Spleen (tissue), 7 donors: ENCODE measurements at regions not wholly inside any gene's neighbourhood (a gene's known extent, or its start where the extent isn't known, plus 50 kb on each side); places are given as distances from the start of the nearest gene placed in this dataset.

Experiments
- CTCF ChIP-seq, 11 experiments: fragments of 200-600 bp in 7 of 11; fragments of 450-650 bp in 4 of 11; sonication (generic) in 4 of 11; IDR thresholded peaks in 8 of 11; conservative IDR thresholded peaks in 3 of 11; 1 replicate in 7 of 11; 2 replicates in 4 of 11; pipeline versions ENCODE4 v1.4.0 to v1.8.0; 2016 to 2021; ENCODE audit warnings: antibody characterized with exemption in 11 of 11, inconsistent platforms in 4 of 11, mild to moderate bottlenecking in 1 of 11
- POLR2A ChIP-seq, 3 donors: fragments of 450-650 bp; IDR thresholded peaks; one replicate each; pipeline ENCODE4 v1.5.1; 2017; ENCODE audit warnings: antibody characterized with exemption in 3 of 3, mild to moderate bottlenecking in 1 of 3
- POLR2AphosphoS5 ChIP-seq, 3 donors: sonication (generic); formaldehyde crosslinking; IDR thresholded peaks; one replicate each; pipeline ENCODE4 v1.5.1; 2017; ENCODE audit warnings: antibody characterized with exemption in 3 of 3
- donor health status: DM: no; HTN: no; CAD: no; lungs with moderate emphysema.
- donor health status: DM: no; HTN: no; CAD: no.
- donor health status: DM: no; HTN: no; CAD: no.

GRCh38 chr9:42388146-42388690 lies 204.8 kb downstream of the SPATA31A6 start:
- TF ChIP-seq CTCF (IDR thresholded peaks at IDR 0.05 in 8 of 11, conservative IDR thresholded peaks at IDR 0.05 in 3 of 11) (no peak), POLR2AphosphoS5 (IDR thresholded peaks at IDR 0.05) (no peak), POLR2A (IDR thresholded peaks at IDR 0.05) (no peak)
